Stimulated activated memory B cell treated with anti-CD40 and anti-IgM and Interleukin-4, amounts not matched to agents 10 μg/mL and 1 μg/mL and 100 μg/mL, for 72 hours (primary cell): ENCODE measurements at regions not wholly inside any gene's neighbourhood (a gene's known extent, or its start where the extent isn't known, plus 50 kb on each side); places are given as distances from the start of the nearest gene placed in this dataset.

ENCODE experiments used
- ATAC-seq: fragments of 150-1000 bp; cut with Tn5 transposase; 2 replicates; pipeline ENCODE4 v1.10.0; 2021
- H3K27ac Mint-ChIP-seq: one replicate; pipeline ENCODE4 v1.8.0; 2022; ENCODE audit warnings: mild to moderate bottlenecking, mixed read lengths
- H3K27me3 Mint-ChIP-seq: one replicate; pipeline ENCODE4 v1.8.0; 2022; ENCODE audit warnings: mixed read lengths
- H3K36me3 Mint-ChIP-seq: one replicate; pipeline ENCODE4 v1.8.0; 2022; ENCODE audit warnings: mixed read lengths
- H3K4me1 Mint-ChIP-seq: one replicate; pipeline ENCODE4 v1.8.0; 2022; ENCODE audit warnings: mixed read lengths
- H3K4me3 Mint-ChIP-seq: one replicate; pipeline ENCODE4 v1.8.0; 2022; ENCODE audit warnings: mild to moderate bottlenecking, moderate library complexity, mixed read lengths
- H3K9me3 Mint-ChIP-seq: one replicate; pipeline ENCODE4 v1.8.0; 2022; ENCODE audit warnings: mixed read lengths

GRCh38 chrY:8202837-8203236 is 1134.4 kb upstream of the TSPY4 start:
- Mint-ChIP-seq H3K36me3 (no peaks in the 10 kb centered on the region), H3K4me3 (no peak overlapping the region), H3K27me3 (no peaks in the 10 kb centered on the region), H3K27ac (no peak overlapping the region), H3K9me3 (peaks cover 4% of the 10 kb centered on the region), H3K4me1 (no peaks in the 10 kb centered on the region)
- ATAC-seq = no peak

GRCh38 chrY:8241144-8241543 is 1096.1 kb upstream of the TSPY4 start:
- no peak for ATAC-seq
- Mint-ChIP-seq H3K27me3 (peaks cover 8% of the 10 kb centered on the region), H3K4me3 (no peak overlapping the region), H3K36me3 (no peaks in the 10 kb centered on the region), H3K4me1 (no peaks in the 10 kb centered on the region), H3K27ac (no peak overlapping the region), H3K9me3 (no peaks in the 10 kb centered on the region)

- Mint-ChIP-seq H3K27me3 (no peaks in the 10 kb centered on the region), H3K9me3 (no peaks in the 10 kb centered on the region), H3K27ac (no peak overlapping the region), H3K36me3 (no peaks in the 10 kb centered on the region), H3K4me3 (no peak overlapping the region), H3K4me1 (no peaks in the 10 kb centered on the region)
- ATAC-seq = no peak
Observed at GRCh38 chrY:8273807-8274206, 1063.5 kb upstream of the TSPY4 start.

DNA sequence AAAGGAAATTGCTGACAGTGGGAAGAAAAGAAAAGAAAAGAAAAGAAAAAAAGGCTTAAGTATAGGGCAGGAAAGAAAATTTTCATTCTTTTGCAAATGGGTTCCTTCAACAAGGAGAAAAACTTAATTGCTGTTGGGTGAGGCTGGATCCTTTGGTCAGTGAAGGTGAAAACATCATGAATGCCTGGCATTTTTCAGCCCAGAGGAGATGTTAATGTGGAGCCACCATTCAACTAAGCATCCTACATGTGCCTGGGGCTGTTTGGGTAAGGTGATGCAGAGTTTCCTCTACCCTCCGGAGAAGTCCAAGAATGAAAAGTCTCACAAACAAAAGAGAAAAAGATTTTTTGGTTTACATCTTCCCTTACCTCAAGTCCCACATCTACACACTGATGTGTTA is 1032.2 kb upstream of the TSPY4 start:
- no peak overlapping the region for H3K27ac Mint-ChIP-seq
- no peaks in the 10 kb centered on the region for H3K4me1 Mint-ChIP-seq
- no peak for ATAC-seq

DNA sequence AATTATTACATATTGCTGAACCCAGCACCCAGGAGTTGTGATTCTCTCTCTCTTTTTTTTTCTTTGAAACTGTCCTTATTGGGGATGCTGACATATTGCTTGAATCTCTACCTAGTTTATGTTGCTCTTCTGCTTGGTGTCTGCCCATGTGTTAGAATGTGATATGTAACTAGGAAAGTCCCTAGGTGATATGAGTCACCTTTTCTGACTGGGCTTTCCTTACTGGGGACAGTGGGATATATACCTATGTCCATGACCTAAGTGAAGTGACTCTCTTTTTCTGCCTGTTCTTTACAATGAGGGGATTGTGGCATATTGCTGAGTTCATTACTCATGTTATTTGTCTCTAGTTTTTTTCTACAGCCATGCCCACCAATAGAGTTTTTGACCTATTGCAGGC is 1013.2 kb upstream of the TSPY4 start:
- Mint-ChIP-seq H3K36me3 (no peaks in the 10 kb centered on the region), H3K27me3 (no peaks in the 10 kb centered on the region), H3K4me1 (no peaks in the 10 kb centered on the region), H3K27ac (no peak overlapping the region), H3K9me3 (no peaks in the 10 kb centered on the region), H3K4me3 (no peak overlapping the region)
- ATAC-seq = no peak

More for the DNA sequence above, 1032.2 kb upstream of the TSPY4 start:
- Mint-ChIP-seq H3K27me3 (no peaks in the 10 kb centered on the region), H3K9me3 (no peaks in the 10 kb centered on the region), H3K4me3 (no peak overlapping the region), H3K36me3 (no peaks in the 10 kb centered on the region)

DNA sequence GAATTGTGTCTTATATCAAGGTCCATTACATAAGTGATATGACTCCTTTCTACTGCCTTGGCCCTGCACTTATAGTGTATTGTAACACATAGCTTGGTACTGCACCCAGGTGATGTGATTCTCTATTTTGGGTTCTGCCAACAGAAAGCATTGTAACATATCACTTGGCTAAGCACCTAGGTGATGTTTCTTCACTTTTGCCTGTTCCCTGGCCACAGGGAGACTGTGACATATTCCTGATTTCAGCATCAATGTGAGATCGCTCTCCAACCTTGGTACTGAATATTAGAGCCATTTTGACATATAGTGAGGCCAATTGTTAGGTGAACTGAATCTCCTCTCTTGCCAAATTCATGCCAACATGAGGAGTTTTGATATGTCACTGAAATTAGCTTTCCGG is 1010.3 kb upstream of the TSPY4 start:
- no peak overlapping the region for H3K4me3 Mint-ChIP-seq
- no peaks in the 10 kb centered on the region for H3K27me3 Mint-ChIP-seq
- H3K27ac Mint-ChIP-seq = no peak overlapping the region
- no peaks in the 10 kb centered on the region for H3K4me1 Mint-ChIP-seq
- no peak for ATAC-seq
- no peaks in the 10 kb centered on the region for H3K36me3 Mint-ChIP-seq
- H3K9me3 Mint-ChIP-seq = no peaks in the 10 kb centered on the region

- no peak for ATAC-seq
- Mint-ChIP-seq H3K27ac (no peak overlapping the region), H3K4me1 (no peaks in the 10 kb centered on the region), H3K9me3 (no peaks in the 10 kb centered on the region), H3K27me3 (no peaks in the 10 kb centered on the region), H3K4me3 (no peak overlapping the region), H3K36me3 (no peaks in the 10 kb centered on the region)
Observed at GRCh38 chrY:8327708-8328354, 1009.4 kb upstream of the TSPY4 start.

DNA sequence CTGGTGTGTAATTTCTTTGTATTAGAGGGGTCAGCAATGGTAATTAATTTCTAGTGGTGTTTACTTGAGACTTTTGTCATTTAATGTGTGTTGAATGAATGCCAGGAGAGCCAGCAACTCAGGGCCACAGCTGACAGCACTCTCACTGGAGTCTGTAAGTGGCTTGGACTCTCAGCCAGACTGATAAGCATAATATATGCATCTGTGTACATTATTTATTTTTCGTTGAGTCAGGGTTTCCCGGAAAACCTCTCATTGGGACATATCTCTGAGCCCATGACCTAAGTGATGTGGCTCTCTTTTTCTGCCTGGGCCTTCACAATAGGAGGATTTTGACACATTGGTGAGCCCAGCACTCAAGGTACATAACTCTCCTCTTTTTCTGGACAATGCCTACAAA is 1007.8 kb upstream of the TSPY4 start:
- Mint-ChIP-seq H3K9me3 (no peaks in the 10 kb centered on the region), H3K27me3 (no peaks in the 10 kb centered on the region), H3K4me1 (no peaks in the 10 kb centered on the region), H3K4me3 (no peak overlapping the region), H3K36me3 (no peaks in the 10 kb centered on the region), H3K27ac (no peak overlapping the region)
- no peak for ATAC-seq

DNA sequence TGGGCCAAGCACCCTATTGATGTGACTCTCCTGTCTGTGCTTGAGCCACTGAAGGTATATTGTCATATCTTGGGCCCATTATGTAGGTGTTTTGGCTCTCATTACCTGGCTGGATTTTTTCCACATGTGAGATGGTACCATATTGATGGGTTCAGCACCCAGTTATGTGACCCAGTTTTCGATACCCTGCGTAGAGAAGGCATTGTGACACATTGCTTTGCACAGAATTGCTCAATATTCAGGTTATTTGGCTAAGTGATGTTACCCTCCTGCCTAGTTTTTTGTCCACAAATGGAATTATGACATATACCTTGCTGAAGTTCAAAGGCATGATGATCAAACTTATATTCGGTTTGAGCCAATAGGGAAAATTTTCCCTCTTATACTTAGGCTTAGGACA is 1007.3 kb upstream of the TSPY4 start:
- no peak for ATAC-seq
- H3K4me1 Mint-ChIP-seq = no peaks in the 10 kb centered on the region
- H3K4me3 Mint-ChIP-seq = no peak overlapping the region
- no peaks in the 10 kb centered on the region for H3K27me3 Mint-ChIP-seq
- no peak overlapping the region for H3K27ac Mint-ChIP-seq
- H3K9me3 Mint-ChIP-seq = no peaks in the 10 kb centered on the region
- H3K36me3 Mint-ChIP-seq = no peaks in the 10 kb centered on the region

DNA sequence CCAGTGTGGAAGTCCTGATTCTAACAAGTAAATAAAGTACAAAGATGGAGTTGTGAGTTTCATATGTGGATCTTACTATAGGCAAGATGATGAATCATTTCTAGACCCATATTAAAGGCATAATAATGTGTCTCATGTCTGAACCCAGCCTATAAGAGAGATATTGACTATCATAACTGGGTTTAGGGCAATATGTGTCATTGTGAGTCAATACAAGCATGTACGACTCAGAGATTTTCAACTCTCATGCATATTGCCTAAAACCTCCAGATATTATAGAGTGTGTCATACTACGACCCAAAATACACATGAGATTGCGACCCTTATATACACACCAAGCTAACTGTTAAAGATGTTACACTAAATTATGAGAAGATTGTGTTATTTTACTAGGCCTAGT is 1003.9 kb upstream of the TSPY4 start:
- Mint-ChIP-seq H3K27me3 (no peaks in the 10 kb centered on the region), H3K4me1 (no peaks in the 10 kb centered on the region), H3K27ac (no peak overlapping the region), H3K36me3 (no peaks in the 10 kb centered on the region), H3K9me3 (no peaks in the 10 kb centered on the region), H3K4me3 (no peak overlapping the region)
- ATAC-seq = no peak

GRCh38 chrY:8335299-8335835 is 1001.9 kb upstream of the TSPY4 start:
- H3K9me3 Mint-ChIP-seq = no peaks in the 10 kb centered on the region
- no peaks in the 10 kb centered on the region for H3K36me3 Mint-ChIP-seq
- no peak for ATAC-seq
- H3K4me3 Mint-ChIP-seq = no peak overlapping the region
- H3K27me3 Mint-ChIP-seq = no peaks in the 10 kb centered on the region
- H3K4me1 Mint-ChIP-seq = no peaks in the 10 kb centered on the region
- H3K27ac Mint-ChIP-seq = no peak overlapping the region

DNA sequence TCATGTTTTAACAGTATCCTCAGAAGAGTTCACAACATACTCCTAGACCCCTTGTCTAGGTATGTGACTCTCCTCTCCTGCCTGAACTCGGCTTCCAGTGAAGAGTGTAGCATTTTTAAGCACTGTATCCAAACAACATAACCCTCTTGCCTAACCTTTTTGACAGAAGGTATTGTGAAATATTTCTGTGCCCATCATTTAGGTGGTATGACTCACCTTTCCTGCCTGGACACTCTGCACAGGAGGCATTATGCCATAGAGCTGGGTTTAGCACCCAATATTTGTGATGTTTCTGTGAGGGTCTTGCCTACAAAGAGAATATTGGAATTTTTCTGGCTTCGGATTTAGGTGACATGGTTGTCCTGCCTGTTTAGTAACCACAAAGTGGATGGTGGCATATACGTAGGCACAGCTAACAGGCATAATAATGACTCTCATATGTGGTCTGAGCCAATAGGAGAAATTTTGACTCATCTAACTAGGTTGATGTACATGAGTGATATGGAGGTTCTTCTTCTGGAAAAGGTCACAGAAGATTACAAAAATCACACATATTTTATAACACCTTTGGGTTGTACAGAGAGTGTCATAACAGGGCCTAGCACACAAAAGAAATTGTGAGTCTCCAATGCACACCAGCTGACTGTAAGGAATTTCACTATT is 1001.0 kb upstream of the TSPY4 start:
- no peak for ATAC-seq
- Mint-ChIP-seq H3K9me3 (no peaks in the 10 kb centered on the region), H3K4me1 (no peaks in the 10 kb centered on the region), H3K27ac (no peak overlapping the region), H3K4me3 (no peak overlapping the region), H3K36me3 (no peaks in the 10 kb centered on the region), H3K27me3 (no peaks in the 10 kb centered on the region)

- Mint-ChIP-seq H3K9me3 (no peaks in the 10 kb centered on the region), H3K27ac (no peak overlapping the region), H3K36me3 (no peaks in the 10 kb centered on the region), H3K4me1 (no peaks in the 10 kb centered on the region), H3K4me3 (no peak overlapping the region), H3K27me3 (no peaks in the 10 kb centered on the region)
- no peak for ATAC-seq
Observed at GRCh38 chrY:8341000-8341399, 996.3 kb upstream of the TSPY4 start.

DNA sequence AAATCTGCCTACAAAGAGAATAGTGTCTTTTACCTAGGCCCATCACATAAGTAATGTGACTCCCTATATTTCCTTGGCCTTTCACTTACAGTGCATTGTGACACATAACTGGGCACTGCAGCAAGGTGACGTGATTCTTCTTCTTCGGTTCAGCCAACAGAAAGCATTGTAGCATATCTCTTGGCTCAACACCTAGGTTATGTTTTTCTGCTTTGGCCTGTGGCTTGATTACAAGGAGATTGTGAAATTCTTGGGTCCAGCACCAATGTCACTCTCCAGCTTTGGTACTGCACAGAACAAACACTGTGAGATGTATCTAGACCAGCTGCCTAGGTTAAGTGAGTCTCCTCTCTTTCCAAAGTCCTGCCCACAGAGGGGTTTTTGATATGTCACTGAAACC is 995.1 kb upstream of the TSPY4 start:
- Mint-ChIP-seq H3K36me3 (no peaks in the 10 kb centered on the region), H3K9me3 (no peaks in the 10 kb centered on the region), H3K4me1 (no peaks in the 10 kb centered on the region), H3K27me3 (no peaks in the 10 kb centered on the region), H3K27ac (no peak overlapping the region), H3K4me3 (no peak overlapping the region)
- ATAC-seq = no peak

DNA sequence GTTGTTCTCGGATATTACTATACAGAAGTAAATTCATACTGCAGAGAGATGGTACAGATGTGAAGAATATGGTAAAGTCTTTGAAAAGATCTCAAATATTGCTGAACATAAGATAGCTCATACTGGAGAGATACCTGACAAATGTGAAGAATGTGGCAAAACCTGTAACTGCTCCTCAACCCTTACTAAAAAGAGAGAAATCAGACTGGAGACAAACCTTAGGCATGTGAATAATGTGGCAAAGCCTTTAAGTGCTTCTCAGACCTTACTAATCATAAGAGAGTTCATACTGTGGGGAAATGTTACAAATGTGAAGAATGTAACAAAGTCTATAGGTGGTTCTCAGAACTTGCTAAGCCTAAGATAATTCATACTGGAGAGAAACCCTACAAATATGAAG is 986.0 kb upstream of the TSPY4 start:
- ATAC-seq = no peak
- H3K9me3 Mint-ChIP-seq = peaks cover 4% of the 10 kb centered on the region
- H3K36me3 Mint-ChIP-seq = no peaks in the 10 kb centered on the region
- no peaks in the 10 kb centered on the region for H3K27me3 Mint-ChIP-seq
- no peak overlapping the region for H3K4me3 Mint-ChIP-seq
- no peak overlapping the region for H3K27ac Mint-ChIP-seq
- H3K4me1 Mint-ChIP-seq = no peaks in the 10 kb centered on the region

- Mint-ChIP-seq H3K27me3 (no peaks in the 10 kb centered on the region), H3K4me1 (no peaks in the 10 kb centered on the region), H3K9me3 (peaks cover 4% of the 10 kb centered on the region), H3K36me3 (no peaks in the 10 kb centered on the region), H3K27ac (no peak overlapping the region), H3K4me3 (no peak overlapping the region)
- no peak for ATAC-seq
Observed at GRCh38 chrY:8352201-8352600, 985.1 kb upstream of the TSPY4 start.
